DND-41 (cell line): ENCODE measurements at regions not wholly inside any gene's neighbourhood (a gene's known extent, or its start where the extent isn't known, plus 50 kb on each side); places are given as distances from the start of the nearest gene placed in this dataset.

Source experiments
- ATAC-seq: fragments of 200-7000 bp; cut with Tn5 transposase; 3 replicates; pipeline ENCODE4 v1.9.1; 2021; ENCODE audit warnings: low read depth; ENCODE audit not compliant: insufficient read depth
- DNase-seq: peaks from one replicate; pipeline ENCODE4 v3.0.0-alpha.2; 2020
- H2AFZ ChIP-seq: 2 replicates; pipeline ENCODE4 v1.6.0; 2012; ENCODE audit warnings: low read depth, low read length
- H3K27ac ChIP-seq: 2 replicates; pipeline ENCODE4 v1.5.1; 2012; ENCODE audit warnings: low read length, inconsistent platforms
- H3K27me3 ChIP-seq: fragments of 200-600 bp; sonication (generic); 2 replicates; pipeline ENCODE4 v1.6.0; 2012; ENCODE audit warnings: low read length, mild to moderate bottlenecking, inconsistent platforms; ENCODE audit not compliant: insufficient read depth, poor library complexity
- H3K36me3 ChIP-seq: 2 replicates; pipeline ENCODE4 v1.5.1; 2012; ENCODE audit warnings: low read length, inconsistent platforms; ENCODE audit not compliant: insufficient read depth
- H3K4me1 ChIP-seq: 2 replicates; pipeline ENCODE4 v1.5.1; 2012; ENCODE audit warnings: mild to moderate bottlenecking, low read length; ENCODE audit not compliant: insufficient read depth
- H3K4me2 ChIP-seq: 2 replicates; pipeline ENCODE4 v1.6.0; 2012; ENCODE audit warnings: mild to moderate bottlenecking, moderate library complexity, low read length, inconsistent platforms; ENCODE audit not compliant: insufficient read depth
- H3K4me3 ChIP-seq, 2 experiments: fragments of 200-600 bp in 1 of 2; shearing (Covaris generic) in 1 of 2; 2 replicates each; pipeline ENCODE4 v1.5.1; 2012 to 2016; ENCODE audit warnings: inconsistent platforms in 2 of 2, low read length in 2 of 2, mild to moderate bottlenecking in 2 of 2, low read depth in 1 of 2, moderate library complexity in 1 of 2
- H3K79me2 ChIP-seq: 2 replicates; pipeline ENCODE4 v1.6.0; 2012; ENCODE audit warnings: low read length, inconsistent platforms; ENCODE audit not compliant: insufficient read depth
- H3K9ac ChIP-seq: 2 replicates; pipeline ENCODE4 v1.6.0; 2012; ENCODE audit warnings: low read depth, mild to moderate bottlenecking, inconsistent platforms, low read length, moderate library complexity
- H3K9me3 ChIP-seq: 2 replicates; pipeline ENCODE4 v1.5.1; 2012; ENCODE audit warnings: low read length, moderate library complexity, mild to moderate bottlenecking, inconsistent platforms; ENCODE audit not compliant: insufficient read depth, severe bottlenecking
- H4K20me1 ChIP-seq: 2 replicates; pipeline ENCODE4 v1.6.0; 2012; ENCODE audit warnings: low read length; ENCODE audit not compliant: insufficient read depth
- CTCF ChIP-seq: IDR thresholded peaks from 2 replicates; pipeline ENCODE4 v1.5.1; 2012; ENCODE audit warnings: borderline replicate concordance, low read length, moderate library complexity, mild to moderate bottlenecking; ENCODE audit not compliant: poor library complexity, severe bottlenecking; ENCODE audit errors: extremely low read depth
- EZH2 ChIP-seq: IDR thresholded peaks from 3 replicates; pipeline ENCODE4 v1.6.1; 2012; ENCODE audit warnings: borderline replicate concordance, low read depth, mild to moderate bottlenecking, moderate library complexity, low read length, inconsistent platforms; ENCODE audit not compliant: severe bottlenecking

DNA sequence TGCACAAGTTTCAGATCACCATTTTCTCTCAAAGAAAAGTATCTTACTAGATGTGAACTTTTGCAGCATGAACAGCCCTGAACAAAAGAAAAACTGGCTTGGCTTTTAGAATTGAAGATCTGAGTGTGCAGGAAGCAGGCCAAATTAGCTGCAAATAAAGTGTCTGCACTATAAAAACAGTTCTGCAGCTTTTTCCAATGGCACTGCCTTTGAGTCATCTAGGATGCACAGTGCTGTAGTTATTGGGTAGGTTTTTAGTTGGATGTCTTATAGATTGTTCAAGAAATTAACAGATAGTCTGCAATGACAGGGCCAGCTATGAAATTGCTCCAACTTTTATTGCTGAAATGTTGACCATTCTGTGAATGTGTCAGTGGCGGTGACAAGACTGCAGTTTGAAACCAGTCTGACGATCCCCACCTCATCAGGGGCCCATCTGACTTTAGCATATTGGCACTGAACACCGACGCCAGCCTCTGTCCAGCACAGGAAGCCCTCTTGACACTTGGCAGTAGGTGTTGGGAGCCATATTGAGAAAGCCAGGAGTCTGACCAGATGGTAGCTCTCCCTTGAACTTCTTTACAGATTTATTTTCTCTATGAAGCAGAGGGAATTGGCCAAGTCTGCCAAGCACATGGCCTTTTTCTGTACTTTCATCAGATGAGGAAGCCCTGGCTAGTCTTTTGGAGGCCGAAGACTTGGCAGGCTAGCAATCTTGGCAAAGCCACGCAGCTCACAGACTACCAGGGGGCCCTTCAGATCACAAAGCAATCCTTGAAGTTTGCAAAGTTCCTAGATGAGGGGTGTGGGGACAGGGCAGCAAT, 490.6 kb downstream of the NEBL start:
- no peak overlapping the region for H3K4me3 ChIP-seq
- H3K4me2 ChIP-seq = no peak overlapping the region
- ATAC-seq = no peak
- H3K27me3 ChIP-seq = no peaks in the 10 kb centered on the region
- no peak for TF ChIP-seq CTCF
- TF ChIP-seq EZH2 = no peak
- H3K27ac ChIP-seq = no peak overlapping the region
- H4K20me1 ChIP-seq = no peaks in the 10 kb centered on the region
- H3K4me1 ChIP-seq = no peaks in the 10 kb centered on the region
- H2AFZ ChIP-seq = no peak overlapping the region
- no peaks in the 10 kb centered on the region for H3K36me3 ChIP-seq
- no peaks in the 10 kb centered on the region for H3K79me2 ChIP-seq
- DNase-seq = no peak
- no peaks in the 10 kb centered on the region for H3K9me3 ChIP-seq
- H3K9ac ChIP-seq = no peak overlapping the region

- Histone ChIP-seq H3K27ac (no peak overlapping the region), H4K20me1 (no peaks in the 10 kb centered on the region), H3K4me2 (no peak overlapping the region), H2AFZ (no peak overlapping the region), H3K9ac (no peak overlapping the region), H3K36me3 (no peaks in the 10 kb centered on the region), H3K4me1 (no peaks in the 10 kb centered on the region), H3K4me3 (no peak overlapping the region), H3K9me3 (no peaks in the 10 kb centered on the region), H3K27me3 (no peaks in the 10 kb centered on the region), H3K79me2 (no peaks in the 10 kb centered on the region)
- ATAC-seq = no peak
- DNase-seq = no peak
- TF ChIP-seq EZH2 (no peak), CTCF (no peak)
These were observed 491.4 kb downstream of the NEBL start for GRCh38 chr10:20405761-20406160.

DNA sequence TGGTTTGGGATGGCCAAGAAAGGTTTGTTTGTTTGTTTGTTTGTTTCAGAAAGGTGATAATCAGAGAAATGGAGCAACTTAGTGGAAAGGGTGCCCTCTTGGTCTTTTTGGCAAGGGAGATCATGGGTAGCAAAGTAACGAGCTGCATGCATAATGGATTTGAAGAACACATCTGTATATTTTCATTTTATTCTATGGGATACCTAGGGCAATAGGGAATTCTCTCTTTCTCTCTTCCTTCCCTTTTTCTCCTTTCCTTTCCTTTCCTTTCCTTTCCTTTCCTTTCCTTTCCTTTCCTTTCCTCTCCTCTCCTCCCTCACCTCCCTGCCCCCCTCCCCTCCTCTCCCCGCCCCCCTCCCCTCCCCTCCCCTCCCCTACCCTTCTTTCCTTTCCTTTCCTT, 492.1 kb downstream of the NEBL start:
- no peak overlapping the region for H3K9ac ChIP-seq
- H3K79me2 ChIP-seq = no peaks in the 10 kb centered on the region
- no peak overlapping the region for H3K4me2 ChIP-seq
- no peak overlapping the region for H3K27ac ChIP-seq
- no peak for TF ChIP-seq CTCF
- no peak for TF ChIP-seq EZH2
- no peaks in the 10 kb centered on the region for H3K9me3 ChIP-seq
- no peaks in the 10 kb centered on the region for H3K27me3 ChIP-seq
- H4K20me1 ChIP-seq = no peaks in the 10 kb centered on the region
- H3K4me3 ChIP-seq = no peak overlapping the region
- no peaks in the 10 kb centered on the region for H3K4me1 ChIP-seq
- ATAC-seq (no peak), DNase-seq (no peak)
- H2AFZ ChIP-seq = no peak overlapping the region
- H3K36me3 ChIP-seq = no peaks in the 10 kb centered on the region

- H3K79me2 ChIP-seq = no peaks in the 10 kb centered on the region
- DNase-seq (no peak), ATAC-seq (no peak)
- no peaks in the 10 kb centered on the region for H3K27me3 ChIP-seq
- no peak overlapping the region for H3K9ac ChIP-seq
- no peaks in the 10 kb centered on the region for H3K4me1 ChIP-seq
- TF ChIP-seq CTCF (no peak), EZH2 (no peak)
- no peak overlapping the region for H3K4me3 ChIP-seq
- no peaks in the 10 kb centered on the region for H4K20me1 ChIP-seq
- H3K9me3 ChIP-seq = no peaks in the 10 kb centered on the region
- H3K36me3 ChIP-seq = no peaks in the 10 kb centered on the region
- no peak overlapping the region for H2AFZ ChIP-seq
- no peak overlapping the region for H3K27ac ChIP-seq
- no peak overlapping the region for H3K4me2 ChIP-seq
These were observed 497.3 kb downstream of the NEBL start for GRCh38 chr10:20399772-20400171.
